NCI-H526 (cell line): ENCODE measurements at regions not wholly inside any gene's neighbourhood (a gene's known extent, or its start where the extent isn't known, plus 50 kb on each side); places are given as distances from the start of the nearest gene placed in this dataset.
A peak's percentile ranks its signal among the peaks of the same experiment; 100 is the strongest.
"Not testable (repeated sequence)": the region's sequence is repeated elsewhere in the genome, so short reads cannot be mapped to it uniquely, and the experiment has no call there.

Experiments
- DNase-seq, 2 experiments: peaks; one replicate each; lab custom pipeline; 2025; lab: John Stamatoyannopoulos, UW

DNA sequence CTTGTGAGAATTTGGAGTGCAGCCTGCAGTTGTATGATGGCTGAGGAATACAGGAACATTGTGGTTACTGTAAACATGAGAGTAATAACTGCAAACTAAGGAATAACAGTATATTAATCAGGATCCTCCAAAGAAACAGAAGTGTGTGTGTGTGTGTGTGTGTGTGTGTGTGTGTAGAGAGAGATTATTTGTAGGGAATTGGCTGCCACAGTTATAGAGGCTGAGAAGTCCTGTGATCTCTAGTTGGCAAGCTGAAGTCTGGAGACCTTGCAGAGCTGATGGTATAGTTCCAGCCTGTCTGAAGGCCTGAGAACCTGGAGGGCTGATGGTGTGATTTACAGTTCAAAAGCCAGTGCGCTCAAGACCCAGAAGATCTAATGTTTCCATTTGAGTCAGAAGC, 273.3 kb upstream of the FRG1 start:
- DNase-seq = not testable (repeated sequence)

DNA sequence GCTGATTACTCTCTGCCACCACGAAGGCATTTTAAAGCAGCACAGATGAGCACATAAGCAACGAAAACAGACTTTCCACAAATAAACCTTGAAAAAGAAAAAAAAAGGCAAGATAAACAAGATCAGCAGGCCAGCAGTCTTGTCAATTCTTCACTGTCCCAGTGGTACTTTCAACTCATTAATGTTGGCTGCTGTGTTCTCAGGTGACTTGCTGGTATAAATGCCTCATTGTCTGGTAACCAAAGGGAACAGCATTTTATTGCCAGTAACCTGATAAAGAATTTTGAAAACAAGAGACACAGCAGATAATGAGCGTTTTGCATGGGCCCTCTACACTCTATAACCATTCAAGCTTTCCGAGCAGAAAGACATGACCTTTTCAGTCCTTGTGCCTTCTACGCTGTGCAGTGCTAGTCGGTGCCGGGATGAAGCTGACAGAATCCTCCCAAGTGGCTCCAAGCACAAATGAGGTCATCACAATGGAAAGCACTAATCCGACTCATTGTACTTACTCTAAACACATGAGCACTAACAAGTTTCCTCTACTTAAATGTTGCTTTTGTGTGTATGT, 242.9 kb upstream of the FRG1 start:
- DNase-seq = not testable (repeated sequence)

DNA sequence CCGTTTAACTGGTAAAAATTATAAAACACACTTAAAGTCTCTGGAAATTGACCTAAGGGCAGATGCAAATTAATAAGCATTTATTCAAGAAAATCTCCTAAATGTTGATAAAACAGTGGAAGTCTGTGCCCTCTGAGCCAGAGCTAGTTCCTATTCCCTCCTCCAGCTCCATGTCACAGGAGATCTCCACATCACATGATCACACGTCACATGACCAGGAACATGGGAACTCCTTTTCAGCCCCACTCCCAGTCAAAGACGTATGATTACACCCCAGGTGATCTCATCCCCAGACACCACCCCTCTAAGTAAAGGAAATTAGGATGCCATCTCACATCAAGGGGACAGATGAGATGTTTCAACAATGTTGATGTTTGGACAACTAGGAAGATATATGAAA, 237.7 kb upstream of the FRG1 start:
- not testable (repeated sequence) for DNase-seq

DNA sequence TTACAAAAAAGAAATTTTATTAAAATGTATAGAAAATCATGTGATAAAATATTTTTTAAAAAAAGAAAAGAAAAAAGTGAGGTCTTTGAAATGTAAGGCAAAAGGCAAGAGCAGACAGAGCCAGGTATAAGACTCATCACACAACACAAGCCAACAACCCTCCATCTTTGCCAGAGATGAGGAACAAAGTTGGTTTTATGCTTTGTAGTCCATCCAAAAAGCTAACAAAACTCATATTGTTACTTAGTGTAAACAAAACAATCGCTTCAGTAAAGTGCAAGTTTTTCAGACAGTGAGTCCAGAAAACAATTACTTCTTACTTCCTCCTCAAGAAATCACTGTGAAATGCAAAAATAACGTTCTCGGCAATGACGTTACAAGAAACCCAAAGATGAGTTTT, 233.9 kb upstream of the FRG1 start:
- DNase-seq = not testable (repeated sequence)

DNA sequence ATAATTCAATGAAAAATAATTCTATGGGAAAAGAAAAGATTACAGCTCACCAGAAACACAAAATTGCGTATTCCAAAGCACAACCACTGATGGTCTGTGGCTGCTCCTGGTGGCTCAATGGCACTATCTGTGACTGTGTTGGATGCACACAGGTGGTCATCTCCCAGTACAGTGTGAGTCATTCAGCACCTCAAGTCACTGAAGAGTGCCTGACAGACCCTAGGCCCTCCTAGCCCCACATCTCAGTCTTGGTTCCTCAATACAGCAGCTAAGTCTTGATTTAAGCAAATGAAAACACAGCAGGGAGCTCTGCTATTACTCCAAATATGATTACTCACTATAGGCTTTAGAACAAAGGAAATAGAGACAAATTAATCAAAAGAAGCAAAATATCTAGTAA, 233.4 kb upstream of the FRG1 start:
- DNase-seq = not testable (repeated sequence)

DNA sequence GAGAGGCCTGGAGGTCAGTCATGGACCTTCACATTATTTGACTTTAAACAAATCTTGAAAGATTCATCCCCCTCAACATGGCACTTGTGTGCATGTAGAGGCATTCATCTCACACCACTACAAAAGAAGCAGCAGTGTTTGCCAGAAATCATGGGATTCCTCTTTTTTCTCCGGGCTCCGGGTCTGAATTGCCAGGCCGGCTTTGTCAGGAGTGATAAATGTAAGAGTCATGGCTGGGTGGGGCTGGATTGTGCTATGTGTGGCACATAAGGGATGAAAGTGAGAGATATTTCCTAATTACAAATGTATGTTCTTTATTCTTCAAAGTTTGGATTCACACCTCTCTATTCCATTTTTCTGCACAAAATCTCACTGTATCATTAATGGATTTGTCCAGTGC, 228.7 kb upstream of the FRG1 start:
- not testable (repeated sequence) for DNase-seq

DNA sequence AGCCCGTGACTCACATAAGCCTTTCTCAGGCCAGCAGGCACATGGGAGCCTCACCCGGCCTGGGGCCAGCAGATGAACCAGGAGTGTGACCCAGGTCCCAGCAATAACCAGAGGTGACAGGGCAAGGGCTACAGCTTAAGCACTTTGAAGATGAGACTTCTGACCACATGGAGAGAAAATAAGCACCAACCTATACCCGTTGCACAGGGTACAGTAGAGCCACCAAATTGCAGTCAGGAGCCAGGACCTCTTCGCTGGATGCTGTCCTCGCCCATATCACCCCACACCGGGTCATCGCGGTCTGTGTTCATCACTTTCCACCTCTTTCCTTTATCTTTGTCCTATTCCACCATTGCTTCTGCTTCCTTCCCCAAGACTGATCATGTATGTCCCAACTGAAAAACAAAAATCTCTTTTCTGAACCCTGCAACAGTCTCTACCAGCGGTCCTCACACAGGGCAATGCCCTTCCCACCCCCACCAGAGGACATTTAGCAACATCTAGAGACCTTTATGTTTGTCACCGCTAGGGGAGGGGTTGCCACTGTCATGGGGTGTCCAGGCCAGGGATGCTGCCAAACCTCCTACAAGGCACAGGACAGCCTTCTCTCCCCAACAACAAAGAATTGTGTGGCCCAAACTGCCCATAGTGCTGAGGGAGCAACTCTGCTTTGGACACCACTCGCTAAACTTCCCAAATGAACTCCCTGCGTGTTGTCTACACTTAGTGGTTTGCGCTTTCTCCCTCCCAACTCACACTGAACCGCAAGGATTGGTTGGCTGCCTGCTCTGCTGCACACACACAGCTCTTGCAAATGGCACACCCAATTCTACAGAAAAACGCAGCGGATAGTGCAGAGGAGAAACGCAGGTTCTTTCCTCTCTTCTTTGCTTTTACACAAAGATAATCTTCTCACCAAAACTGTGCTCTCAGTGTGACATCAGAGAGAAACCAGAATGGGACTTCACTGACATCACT, 219.4 kb upstream of the FRG1 start:
- DNase-seq = not testable (repeated sequence)

DNA sequence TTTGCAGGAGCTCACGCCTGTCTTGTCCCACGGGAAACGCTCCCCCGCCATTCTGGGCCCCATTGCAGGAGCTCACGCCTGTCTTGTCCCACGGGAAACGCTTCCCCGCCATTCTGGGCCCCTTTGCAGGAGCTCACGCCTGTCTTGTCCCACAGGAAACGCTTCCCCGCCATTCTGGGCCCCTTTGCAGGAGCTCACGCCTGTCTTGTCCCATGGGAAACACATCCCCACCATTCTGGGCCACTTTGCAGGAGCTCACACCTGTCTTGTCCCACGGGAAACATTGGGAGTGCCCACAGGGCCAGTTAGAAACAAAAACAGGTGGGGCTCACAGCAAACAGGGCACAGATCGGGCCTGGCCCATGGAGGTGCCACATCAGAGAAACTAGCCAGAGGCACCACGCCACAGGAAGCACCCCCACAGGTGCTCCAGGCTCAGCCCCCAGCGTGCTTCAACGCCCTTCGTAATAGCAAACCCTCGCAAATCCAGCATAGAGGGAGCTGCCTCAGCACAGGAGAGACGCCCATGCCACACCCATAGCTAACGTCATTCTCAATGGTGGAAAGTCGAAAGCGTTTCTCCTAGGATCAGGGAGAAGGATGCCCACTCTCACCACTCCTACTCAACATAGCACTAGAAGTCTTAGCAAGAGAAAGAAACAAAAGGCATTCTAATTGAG, 218.2 kb upstream of the FRG1 start:
- not testable (repeated sequence) for DNase-seq

DNA sequence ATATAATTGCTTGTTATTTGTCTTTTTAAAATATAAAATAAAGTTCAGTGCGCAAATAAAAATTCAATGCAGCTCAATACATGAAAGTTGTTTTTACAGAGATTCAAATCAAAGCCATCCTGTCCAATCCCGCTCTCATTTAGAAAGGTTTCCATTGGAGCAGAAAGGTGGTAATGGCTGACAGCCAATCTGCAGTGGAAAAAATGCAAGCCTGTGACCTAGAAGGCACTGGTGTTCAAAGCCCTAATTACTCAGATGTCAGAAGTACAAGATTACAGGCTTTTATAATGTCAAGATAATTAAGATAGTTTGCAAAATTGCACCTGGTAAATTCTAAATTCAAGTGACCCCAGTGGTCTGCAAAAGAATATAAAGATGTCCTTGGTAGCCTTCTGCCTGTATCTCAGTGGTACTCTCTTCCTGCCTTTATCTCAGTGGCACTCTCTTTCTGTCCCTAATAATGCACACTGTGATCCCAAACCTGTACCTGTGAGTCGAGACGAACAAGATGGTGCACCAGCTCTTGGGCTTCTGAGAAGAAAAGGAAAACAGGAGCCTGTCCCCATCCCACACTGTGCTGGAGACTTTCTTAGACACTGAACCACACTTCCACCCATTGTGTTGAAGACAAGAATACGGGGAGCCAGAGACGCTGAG, 212.6 kb upstream of the FRG1 start:
- DNase-seq = not testable (repeated sequence)

DNA sequence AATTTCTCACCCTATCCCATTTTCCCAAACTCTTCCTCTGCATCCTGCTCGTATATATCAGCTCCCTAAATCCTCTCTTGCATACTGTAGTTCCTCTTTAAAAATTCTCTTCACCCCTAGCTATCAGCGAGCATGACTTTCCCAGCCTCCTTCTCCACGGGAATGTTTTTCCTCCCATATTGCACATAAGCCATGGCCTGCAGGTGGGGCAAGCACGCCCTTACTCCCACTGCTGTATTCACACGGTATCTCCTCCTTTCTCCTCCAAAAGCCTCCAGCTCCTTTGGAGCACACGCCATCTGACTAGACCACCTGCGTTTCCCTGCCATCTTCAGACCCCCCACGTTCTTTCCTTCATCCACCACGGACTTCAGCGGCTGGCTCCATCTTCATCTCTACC, 208.7 kb upstream of the FRG1 start:
- not testable (repeated sequence) for DNase-seq

DNA sequence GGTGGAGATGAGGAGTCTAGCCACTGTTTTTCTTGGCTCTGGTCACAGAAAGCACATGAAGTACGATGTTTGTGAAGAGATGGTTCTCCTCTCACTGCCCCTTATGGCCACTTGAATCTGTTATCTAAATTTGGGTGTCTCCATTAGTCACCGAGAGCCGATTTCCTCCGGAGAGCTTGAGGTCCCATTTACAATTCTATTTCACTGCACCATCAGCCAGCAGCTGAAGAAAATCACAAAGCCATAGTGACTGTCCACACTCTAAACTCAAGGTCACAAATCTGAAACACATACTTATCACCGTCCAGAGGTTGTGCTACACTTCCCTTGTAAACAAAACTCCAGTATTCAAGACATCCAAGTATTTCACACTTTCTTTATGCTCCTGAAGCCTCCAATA, 207.2 kb upstream of the FRG1 start:
- not testable (repeated sequence) for DNase-seq

DNA sequence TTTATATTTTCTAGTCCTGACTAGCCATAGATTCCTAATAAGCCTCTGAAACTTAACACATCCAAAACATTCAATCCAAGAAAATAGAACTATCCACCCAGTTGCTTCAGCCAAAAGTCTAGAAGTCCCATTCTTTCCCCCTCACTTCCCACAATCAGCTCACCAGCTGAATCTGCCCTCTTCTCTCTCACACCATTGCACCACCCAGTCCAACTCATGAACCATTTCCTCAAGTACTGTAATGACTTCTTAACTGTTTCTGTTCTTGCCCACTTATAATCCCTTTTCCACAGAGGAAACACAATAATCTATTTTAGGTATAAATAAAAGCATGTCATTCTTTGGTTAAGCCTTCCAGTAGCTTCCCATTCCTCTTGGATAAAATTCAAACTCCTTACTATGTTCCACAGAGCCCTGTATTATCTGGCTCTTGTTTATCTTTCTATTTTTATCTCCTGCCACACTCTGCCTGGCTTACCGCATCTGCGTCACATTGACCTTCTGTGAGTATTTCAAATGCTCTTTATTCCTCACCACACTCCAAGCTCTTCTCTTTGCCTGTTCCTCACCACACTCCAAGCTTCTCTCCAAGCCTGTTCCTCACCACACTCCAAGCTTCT, 205.9 kb upstream of the FRG1 start:
- not testable (repeated sequence) for DNase-seq

DNA sequence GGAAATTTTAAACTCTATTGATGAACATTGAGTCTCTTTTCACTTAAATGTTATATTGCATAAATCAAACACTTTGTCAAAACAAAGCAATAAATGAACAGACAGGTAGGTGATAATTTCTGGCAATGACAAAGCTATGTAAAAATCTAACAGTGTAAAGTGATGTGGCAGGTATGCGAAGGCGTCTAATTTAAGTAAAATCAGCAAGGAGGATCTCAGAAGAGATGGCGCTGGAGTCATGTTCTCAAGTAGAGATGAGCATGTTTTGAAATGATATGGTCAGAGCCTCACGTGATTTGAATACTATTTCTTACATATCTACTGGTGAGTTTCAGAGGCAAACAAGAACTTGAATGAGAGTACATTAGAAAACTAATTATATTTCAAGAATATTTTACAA, 204.0 kb upstream of the FRG1 start:
- not testable (repeated sequence) for DNase-seq

GRCh38 chr4:189740118-189740517, 200.6 kb upstream of the FRG1 start:
- DNase-seq = not testable (repeated sequence)

GRCh38 chr4:189740873-189741272, 199.8 kb upstream of the FRG1 start:
- no peak for DNase-seq

- not testable (repeated sequence) for DNase-seq
Measured at GRCh38 chr4:189753092-189753491, 187.6 kb upstream of the FRG1 start.

DNA sequence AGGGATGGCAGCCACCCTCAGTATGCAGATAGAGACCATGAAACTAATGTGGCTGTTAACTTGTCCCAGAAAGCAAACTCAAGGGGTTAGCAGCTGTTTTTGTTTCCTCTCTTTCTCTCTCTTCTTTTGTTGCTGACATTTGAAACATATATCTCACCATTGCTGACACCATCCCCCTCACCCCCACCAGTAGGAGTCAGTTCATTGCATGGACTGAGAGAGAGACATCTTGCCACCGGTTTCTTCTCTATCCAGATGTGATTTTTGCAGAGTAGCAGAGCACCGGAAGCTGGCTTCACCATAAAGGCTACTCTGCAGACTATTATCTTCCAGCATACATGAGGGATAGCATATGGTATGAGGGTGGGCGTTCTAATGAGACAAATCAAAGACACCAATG, 177.1 kb upstream of the FRG1 start:
- no peak for DNase-seq

GRCh38 chr4:189765301-189765700, 175.4 kb upstream of the FRG1 start:
- peak in 1 of 2 experiments; percentile 21 for DNase-seq

GRCh38 chr4:189765736-189766135, 174.9 kb upstream of the FRG1 start:
- DNase-seq = peak; percentile 83

GRCh38 chr4:189767941-189768340, 172.7 kb upstream of the FRG1 start:
- DNase-seq = no peak

DNA sequence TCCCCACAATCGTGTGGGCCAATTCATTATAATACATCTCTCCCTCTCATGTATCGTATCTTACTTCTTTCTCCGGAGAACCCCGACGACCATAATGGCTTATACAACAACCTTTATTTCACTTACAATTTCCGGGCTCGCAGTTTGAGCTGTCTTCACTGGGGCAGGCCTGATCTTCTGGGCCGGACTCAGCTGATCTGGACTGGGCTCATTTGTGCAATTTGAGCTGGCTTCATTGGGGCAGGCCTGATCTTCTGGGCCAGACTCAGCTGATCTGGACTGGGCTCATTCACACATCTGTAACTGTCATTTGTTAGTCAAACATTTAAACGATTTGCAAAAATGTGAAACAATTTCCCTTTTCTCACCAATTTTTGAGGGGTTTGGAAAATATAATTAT, 171.5 kb upstream of the FRG1 start:
- peak in 1 of 2 experiments; percentile 30 for DNase-seq
